A673 (cell line): ENCODE measurements at regions not wholly inside any gene's neighbourhood (a gene's known extent, or its start where the extent isn't known, plus 50 kb on each side); places are given as distances from the start of the nearest gene placed in this dataset.

Experiments
- BruUV-seq: library from RNA; stranded (reverse); fragments of 400-500 nt; replicated peaks from 2 replicates; lab custom pipeline; 2021; lab: Mats Ljungman, UMichigan
- CTCF ChIA-PET: fragments of 300-600 bp; sonication (Branson Sonifier 250); formaldehyde crosslinking; loops from one replicate; lab custom pipeline; 2022; ENCODE audit warnings: antibody characterized with exemption; lab: Charles Lee
- POLR2A ChIA-PET: fragments of 300-600 bp; sonication (Branson Sonifier 250); formaldehyde crosslinking; loops from one replicate; lab custom pipeline; 2022; ENCODE audit warnings: antibody characterized with exemption; ENCODE audit not compliant: low non-redundant PET; lab: Charles Lee
- DNase-seq: peaks from one replicate; pipeline ENCODE4 v3.0.0-alpha.2; 2015; ENCODE audit warnings: low spot score
- H3K27ac ChIP-seq: fragments of 200-600 bp; sonication (generic); 2 replicates; pipeline ENCODE4 v1.5.1; 2016; ENCODE audit warnings: mixed run types, low read depth, mild to moderate bottlenecking, mixed read lengths, antibody characterized with exemption, low read length; ENCODE audit not compliant: poor library complexity, severe bottlenecking
- H3K27me3 ChIP-seq: fragments of 200-600 bp; sonication (generic); replicated peaks from 2 replicates; pipeline ENCODE4 v1.6.1; 2017; ENCODE audit warnings: mixed run types, low read depth, mild to moderate bottlenecking, mixed read lengths, antibody characterized with exemption, low read length; ENCODE audit not compliant: insufficient read depth, poor library complexity
- H3K36me3 ChIP-seq: fragments of 200-600 bp; sonication (generic); 2 replicates; pipeline ENCODE4 v1.6.1; 2016; ENCODE audit warnings: mixed run types, mild to moderate bottlenecking, mixed read lengths, antibody characterized with exemption, low read length; ENCODE audit not compliant: insufficient read depth, poor library complexity, severe bottlenecking
- H3K4me1 ChIP-seq: fragments of 200-600 bp; sonication (generic); 2 replicates; pipeline ENCODE4 v1.6.1; 2017; ENCODE audit warnings: mixed run types, mild to moderate bottlenecking, mixed read lengths, antibody characterized with exemption, low read length; ENCODE audit not compliant: insufficient read depth, poor library complexity, severe bottlenecking
- H3K4me3 ChIP-seq: fragments of 200-600 bp; sonication (generic); 2 replicates; pipeline ENCODE4 v1.5.1; 2016; ENCODE audit warnings: low read depth, mixed run types, mild to moderate bottlenecking, mixed read lengths, low read length; ENCODE audit not compliant: poor library complexity, severe bottlenecking
- H3K9me3 ChIP-seq: fragments of 200-600 bp; sonication (generic); 2 replicates; pipeline ENCODE4 v1.6.1; 2016; ENCODE audit warnings: mixed run types, low read depth, mild to moderate bottlenecking, mixed read lengths, antibody characterized with exemption, low read length; ENCODE audit not compliant: poor library complexity, severe bottlenecking
- CTCF ChIP-seq: fragments of 300-800, 200-600 bp; sonication (generic); conservative IDR thresholded peaks from 2 replicates; pipeline ENCODE4 v1.5.1; 2017; ENCODE audit warnings: low read depth, mild to moderate bottlenecking, antibody characterized with exemption, low read length, moderate library complexity, mixed read lengths
- EZH2 ChIP-seq: fragments of 200-600 bp; sonication (generic); IDR thresholded peaks from 2 replicates; pipeline ENCODE4 v1.6.1; 2017; ENCODE audit warnings: borderline replicate concordance, low read depth, mild to moderate bottlenecking, mixed read lengths, antibody characterized with exemption, low read length; ENCODE audit not compliant: poor library complexity, severe bottlenecking
- intact Hi-C: fragments of 100-400 bp; cut with micrococcal nuclease; formaldehyde crosslinking; loops from one replicate; pipeline ENCODE4 v1.10.0; 2022; ENCODE audit not compliant: unreplicated experiment

GRCh38 chr2:2409481-2409880 lies 78.4 kb upstream of the MYT1L start:
- no peak overlapping the region for H3K4me3 ChIP-seq
- intact Hi-C loops = no loop called here
- no peaks in the 10 kb centered on the region for H3K36me3 ChIP-seq
- H3K27ac ChIP-seq = no peak overlapping the region
- peaks cover 13% of the 10 kb centered on the region for H3K9me3 ChIP-seq
- no peak for DNase-seq
- ChIA-PET POLR2A (no interaction called here), CTCF (no interaction called here)
- no TSS peak for BruUV-seq
- H3K27me3 ChIP-seq = no peaks in the 10 kb centered on the region
- TF ChIP-seq CTCF (no peak), EZH2 (no peak)
- H3K4me1 ChIP-seq = no peaks in the 10 kb centered on the region

- Histone ChIP-seq H3K27ac (no peak overlapping the region), H3K9me3 (peaks cover 13% of the 10 kb centered on the region), H3K4me3 (no peak overlapping the region), H3K36me3 (no peaks in the 10 kb centered on the region), H3K27me3 (no peaks in the 10 kb centered on the region), H3K4me1 (no peaks in the 10 kb centered on the region)
- TF ChIP-seq EZH2 (no peak), CTCF (no peak)
- no TSS peak for BruUV-seq
- no peak for DNase-seq
- ChIA-PET POLR2A (no interaction called here), CTCF (no interaction called here)
- intact Hi-C loops = no loop called here
Observed at GRCh38 chr2:2405780-2406179, 74.7 kb upstream of the MYT1L start.

- intact Hi-C loops = no loop called here
Observed at GRCh38 chr2:2400286-2401038, 69.4 kb upstream of the MYT1L start.

More at GRCh38 chr2:2400286-2401038, 69.4 kb upstream of the MYT1L start:
- no peaks in the 10 kb centered on the region for H3K36me3 ChIP-seq
- DNase-seq = no peak
- TF ChIP-seq CTCF (no peak), EZH2 (no peak)
- BruUV-seq = no TSS peak
- H3K4me3 ChIP-seq = no peak overlapping the region
- H3K9me3 ChIP-seq = peaks cover 3% of the 10 kb centered on the region
- no peak overlapping the region for H3K27ac ChIP-seq
- H3K27me3 ChIP-seq = no peaks in the 10 kb centered on the region
- H3K4me1 ChIP-seq = no peaks in the 10 kb centered on the region
- CTCF ChIA-PET = no interaction called here
- POLR2A ChIA-PET = no interaction called here
